HEK293 (cell line): ENCODE measurements at regions not wholly inside any gene's neighbourhood (a gene's known extent, or its start where the extent isn't known, plus 50 kb on each side); places are given as distances from the start of the nearest gene placed in this dataset.
A peak's percentile ranks its signal among the peaks of the same experiment; 100 is the strongest.

ENCODE experiments used
- CTCF ChIA-PET: fragments of 350-600 bp; formaldehyde crosslinking; extraction: SDS; loops from one replicate; lab custom pipeline; 2021; ENCODE audit warnings: antibody characterized with exemption; lab: Yijun Ruan, JAX
- POLR2A ChIA-PET: fragments of 300-600 bp; formaldehyde crosslinking; extraction: SDS; loops from one replicate; lab custom pipeline; 2020; ENCODE audit warnings: antibody characterized with exemption, inconsistent platforms; lab: Yijun Ruan, JAX
- H3K27ac ChIP-seq: fragments of 200-500 bp; sonication (Bioruptor generic); 2 replicates; pipeline ENCODE4 v1.5.1; 2014; ENCODE audit warnings: low read depth, low read length, control low read depth, inconsistent platforms; ENCODE audit errors: extremely low read depth
- H3K36me3 ChIP-seq, 2 experiments: fragments of 200-500 bp in 1 of 2; sonication (Bioruptor generic) in 1 of 2; 1 replicate in 1 of 2; 2 replicates in 1 of 2; pipeline ENCODE4 v1.5.1; 2014 to 2017; ENCODE audit warnings: inconsistent platforms in 2 of 2, low read length in 2 of 2; ENCODE audit not compliant: control insufficient read depth in 2 of 2, insufficient read depth in 1 of 2
- H3K4me1 ChIP-seq: fragments of 200-500 bp; sonication (Bioruptor generic); 2 replicates; pipeline ENCODE4 v1.5.1; 2014; ENCODE audit warnings: mild to moderate bottlenecking, low read length, inconsistent platforms; ENCODE audit not compliant: control insufficient read depth, insufficient read depth
- H3K4me3 ChIP-seq: 2 replicates; pipeline ENCODE4 v1.5.1; 2011; ENCODE audit warnings: low read depth, mild to moderate bottlenecking, control low read depth, low read length, moderate library complexity
- H3K9me3 ChIP-seq: fragments of 200-500 bp; sonication (Bioruptor generic); 2 replicates; pipeline ENCODE4 v1.5.1; 2014; ENCODE audit warnings: low read depth, low read length, inconsistent platforms; ENCODE audit not compliant: control insufficient read depth, insufficient read depth
- GLI2 ChIP-seq: fragments of 450-650 bp; formaldehyde crosslinking; IDR thresholded peaks from 2 replicates; pipeline ENCODE4; 2017; ENCODE audit warnings: missing biosample characterization, missing genetic modification characterization, low read depth, borderline replicate concordance
- GLI4 ChIP-seq: fragments of 450-650 bp; formaldehyde crosslinking; IDR thresholded peaks from 2 replicates; pipeline ENCODE4 v1.5.1; 2016; ENCODE audit warnings: missing biosample characterization, missing genetic modification characterization
- GLIS1 ChIP-seq: fragments of 450-650 bp; formaldehyde crosslinking; IDR thresholded peaks from 2 replicates; pipeline ENCODE4 v1.5.1; 2016; ENCODE audit warnings: missing biosample characterization, missing genetic modification characterization
- IKZF3 ChIP-seq: fragments of 450-650 bp; IDR thresholded peaks from 2 replicates; pipeline ENCODE4 v1.5.0; 2018; ENCODE audit warnings: missing biosample characterization, mild to moderate bottlenecking, missing genetic modification characterization, moderate library complexity
- MYNN ChIP-seq: fragments of 450-650 bp; formaldehyde crosslinking; IDR thresholded peaks from 2 replicates; pipeline ENCODE4 v1.5.1; 2016; ENCODE audit warnings: missing biosample characterization, missing genetic modification characterization, borderline replicate concordance
- OVOL3 ChIP-seq: fragments of 450-650 bp; formaldehyde crosslinking; IDR thresholded peaks from 2 replicates; pipeline ENCODE4 v1.5.1; 2016; ENCODE audit warnings: missing biosample characterization, missing genetic modification characterization
- PRDM1 ChIP-seq: fragments of 450-650 bp; formaldehyde crosslinking; IDR thresholded peaks from 2 replicates; pipeline ENCODE4; 2016; ENCODE audit warnings: missing biosample characterization, missing genetic modification characterization
- SALL2 ChIP-seq: fragments of 450-650 bp; formaldehyde crosslinking; IDR thresholded peaks from 2 replicates; pipeline ENCODE4 v1.5.0; 2017; ENCODE audit warnings: missing biosample characterization, mild to moderate bottlenecking, missing genetic modification characterization, borderline replicate concordance
- YY1 ChIP-seq: fragments of 450-650 bp; formaldehyde crosslinking; IDR thresholded peaks from 2 replicates; pipeline ENCODE4 v1.5.1; 2018; ENCODE audit warnings: missing biosample characterization, missing genetic modification characterization
- YY2 ChIP-seq: fragments of 450-650 bp; formaldehyde crosslinking; IDR thresholded peaks from 2 replicates; pipeline ENCODE4 v1.5.1; 2016; ENCODE audit warnings: missing biosample characterization, missing genetic modification characterization
- ZFP69B ChIP-seq: fragments of 450-650 bp; formaldehyde crosslinking; IDR thresholded peaks from 2 replicates; pipeline ENCODE4 v1.5.1; 2016; ENCODE audit warnings: missing biosample characterization, missing genetic modification characterization
- ZIC2 ChIP-seq: fragments of 450-650 bp; formaldehyde crosslinking; IDR thresholded peaks from 2 replicates; pipeline ENCODE4 v1.5.1; 2016; ENCODE audit warnings: missing biosample characterization, missing genetic modification characterization
- ZNF146 ChIP-seq: fragments of 450-650 bp; formaldehyde crosslinking; IDR thresholded peaks from 2 replicates; pipeline ENCODE4 v1.5.1; 2016; ENCODE audit warnings: missing biosample characterization, missing genetic modification characterization
- ZNF155 ChIP-seq: fragments of 450-650 bp; formaldehyde crosslinking; IDR thresholded peaks from 2 replicates; pipeline ENCODE4 v1.5.1; 2016; ENCODE audit warnings: missing biosample characterization, missing genetic modification characterization
- ZNF214 ChIP-seq: fragments of 450-650 bp; formaldehyde crosslinking; IDR thresholded peaks from 2 replicates; pipeline ENCODE4 v1.5.1; 2017; ENCODE audit warnings: missing biosample characterization, mild to moderate bottlenecking, missing genetic modification characterization, borderline replicate concordance
- ZNF514 ChIP-seq: fragments of 450-650 bp; formaldehyde crosslinking; IDR thresholded peaks from 2 replicates; pipeline ENCODE4 v1.5.1; 2016; ENCODE audit warnings: missing biosample characterization, missing genetic modification characterization
- ZNF518A ChIP-seq: fragments of 450-650 bp; formaldehyde crosslinking; conservative IDR thresholded peaks from 2 replicates; pipeline ENCODE4 v1.5.1; 2016; ENCODE audit warnings: low read depth, missing biosample characterization, missing genetic modification characterization
- ZNF585B ChIP-seq: fragments of 450-650 bp; formaldehyde crosslinking; IDR thresholded peaks from 2 replicates; pipeline ENCODE4 v1.5.1; 2016; ENCODE audit warnings: missing biosample characterization, missing genetic modification characterization
- ZNF610 ChIP-seq: fragments of 450-650 bp; formaldehyde crosslinking; IDR thresholded peaks from 2 replicates; pipeline ENCODE4 v1.5.1; 2016; ENCODE audit warnings: missing biosample characterization, missing genetic modification characterization, borderline replicate concordance
- ZNF654 ChIP-seq: fragments of 450-650 bp; formaldehyde crosslinking; IDR thresholded peaks from 2 replicates; pipeline ENCODE4 v1.5.1; 2016; ENCODE audit warnings: low read depth, missing biosample characterization, missing genetic modification characterization
- ZNF660 ChIP-seq: fragments of 450-650 bp; IDR thresholded peaks from 2 replicates; pipeline ENCODE4 v1.5.1; 2018; ENCODE audit warnings: missing biosample characterization, mild to moderate bottlenecking, missing genetic modification characterization

DNA sequence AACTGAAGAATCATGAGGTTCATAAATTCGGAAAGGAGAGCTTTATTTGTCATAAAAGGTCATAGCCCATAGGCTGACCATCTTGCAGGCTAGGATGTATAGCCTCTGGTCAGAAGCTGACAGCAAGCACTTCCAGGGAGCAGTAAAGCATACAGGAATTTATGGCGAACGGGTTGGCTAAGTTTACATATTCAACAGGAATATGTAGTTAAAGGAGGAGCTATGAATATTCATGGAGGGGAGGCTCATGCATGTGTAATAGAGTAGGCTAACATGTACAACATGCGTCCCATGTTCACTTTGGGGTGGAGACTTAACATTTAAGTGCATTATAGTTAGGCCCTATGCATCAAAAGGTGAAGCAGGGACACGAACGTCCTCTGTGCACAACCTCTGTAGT lies 1425.7 kb upstream of the TENM3 start:
- H3K4me1 ChIP-seq, result no peaks in the 10 kb centered on the region
- no peaks in the 10 kb centered on the region for H3K9me3 ChIP-seq
- no peaks in the 10 kb centered on the region for H3K36me3 ChIP-seq
- no peak for TF ChIP-seq ZNF214 (tag by site-specific recombination)
- TF ChIP-seq GLI4 (tag by site-specific recombination), result no peak
- no peak for TF ChIP-seq ZNF660 (tag by site-specific recombination)
- no peak for TF ChIP-seq YY2 (tag by site-specific recombination)
- no peak for TF ChIP-seq ZNF585B (tag by site-specific recombination)
- TF ChIP-seq OVOL3, result no peak
- TF ChIP-seq GLIS1, result no peak
- no peak for TF ChIP-seq MYNN (tag by site-specific recombination)
- no peak for TF ChIP-seq ZNF610
- TF ChIP-seq YY1, result no peak
- POLR2A ChIA-PET, result no interaction called here
- H3K27ac ChIP-seq, result no peak overlapping the region
- CTCF ChIA-PET, result no interaction called here
- H3K4me3 ChIP-seq, result no peak overlapping the region

GRCh38 chr4:180823108-180823507 lies 1420.1 kb upstream of the TENM3 start:
- ChIA-PET CTCF (no interaction called here), POLR2A (no interaction called here)
- Histone ChIP-seq H3K4me3 (no peak overlapping the region), H3K27ac (no peak overlapping the region), H3K4me1 (no peaks in the 10 kb centered on the region), H3K36me3 (no peaks in the 10 kb centered on the region), H3K9me3 (no peaks in the 10 kb centered on the region)
- TF ChIP-seq ZNF155 (no peak), IKZF3 (tag by site-specific recombination) (no peak)

DNA sequence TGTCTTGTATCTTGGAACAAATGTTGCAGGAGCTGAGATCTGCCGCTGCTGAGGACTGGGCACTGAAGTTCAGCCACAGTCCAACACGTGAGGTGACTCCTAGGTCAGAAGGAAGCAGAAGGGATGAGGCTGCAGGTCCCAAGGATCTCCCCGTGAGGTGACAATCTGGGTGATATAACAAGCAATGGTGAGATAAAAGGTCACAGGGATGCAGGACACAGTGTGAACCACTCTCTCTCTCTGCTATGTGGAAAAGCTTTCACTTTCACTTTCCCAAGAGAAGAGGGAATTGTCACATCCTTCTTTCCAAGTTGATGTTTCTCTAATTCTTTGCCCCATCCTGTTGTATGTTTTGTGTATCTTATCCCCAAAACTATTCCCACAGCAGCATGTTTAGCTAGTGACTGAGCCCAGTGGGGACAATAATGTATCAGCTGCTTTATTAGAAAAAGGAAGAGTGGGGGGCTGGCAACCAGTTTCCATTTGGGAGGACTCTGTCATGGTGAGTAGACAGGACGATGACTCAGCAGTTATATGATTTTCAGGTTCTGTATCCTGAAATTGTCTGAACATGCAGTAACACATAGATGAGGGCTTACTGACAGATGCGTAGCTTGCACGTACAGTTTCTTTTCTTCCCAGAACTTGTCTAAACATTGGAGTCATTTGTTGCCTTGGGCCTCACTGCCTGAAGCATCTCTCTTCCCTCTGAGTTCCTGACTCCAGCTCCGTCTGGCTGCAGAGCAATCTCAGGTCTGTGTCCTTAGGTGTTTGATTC lies 1415.8 kb upstream of the TENM3 start:
- H3K9me3 ChIP-seq, result no peaks in the 10 kb centered on the region
- H3K4me1 ChIP-seq, result no peaks in the 10 kb centered on the region
- no peak overlapping the region for H3K27ac ChIP-seq
- no peak overlapping the region for H3K4me3 ChIP-seq
- ChIA-PET POLR2A (no interaction called here), CTCF (interaction anchor here (0.6 to 2.6 kb wide), 8 partner anchors 12 to 743 kb away, joined by 3 to 7 read pairs (median 4); no protein-coding TSS in a partner anchor)
- TF ChIP-seq SALL2 (no peak), PRDM1 (peak; percentile 48; the same call in 1 of the 2 replicates)
- no peaks in the 10 kb centered on the region for H3K36me3 ChIP-seq

DNA sequence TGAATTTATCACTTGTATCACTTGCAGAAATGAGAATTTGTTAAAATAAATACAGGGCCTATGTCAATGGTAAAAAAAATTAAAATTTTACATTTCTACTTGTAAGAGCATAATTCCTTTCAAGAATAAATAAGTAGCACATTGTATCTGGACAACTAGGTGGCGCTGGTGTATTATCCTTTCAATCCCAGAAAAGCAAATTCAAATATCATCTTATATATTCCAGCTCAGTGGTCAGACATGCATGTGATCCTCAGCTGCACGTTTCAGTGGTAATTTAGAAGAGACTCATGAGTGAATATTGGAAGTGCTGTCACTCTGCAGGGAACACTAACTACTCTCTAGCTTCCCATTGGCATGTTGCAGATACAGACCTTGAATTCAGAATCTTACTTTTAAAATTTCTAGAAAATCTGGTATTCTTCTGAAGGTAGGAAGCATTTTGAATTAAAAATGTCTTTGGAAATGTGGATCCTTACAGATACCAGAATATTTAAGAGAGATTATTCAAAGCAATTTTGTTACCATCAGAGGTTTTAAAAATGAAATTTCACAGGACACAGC lies 1414.7 kb upstream of the TENM3 start:
- Histone ChIP-seq H3K27ac (no peak overlapping the region), H3K4me1 (no peaks in the 10 kb centered on the region), H3K4me3 (no peak overlapping the region), H3K9me3 (no peaks in the 10 kb centered on the region), H3K36me3 (no peaks in the 10 kb centered on the region)
- POLR2A ChIA-PET, result no interaction called here
- peak; percentile 59; the same call in 1 of the 2 replicates for TF ChIP-seq ZNF654 (tag by site-specific recombination)
- TF ChIP-seq ZFP69B (tag by site-specific recombination), result no peak
- CTCF ChIA-PET, result interaction anchor here (0.6 to 2.6 kb wide), 9 partner anchors 12 to 1464 kb away, joined by 3 to 9 read pairs (median 4); no protein-coding TSS in a partner anchor

GRCh38 chr4:180832073-180832472 lies 1411.1 kb upstream of the TENM3 start:
- Histone ChIP-seq H3K36me3 (no peaks in the 10 kb centered on the region), H3K4me3 (no peak overlapping the region), H3K27ac (no peak overlapping the region), H3K9me3 (no peaks in the 10 kb centered on the region), H3K4me1 (no peaks in the 10 kb centered on the region)
- ChIA-PET POLR2A (no interaction called here), CTCF (interaction anchor here (1.2 kb wide), 1 partner anchor 122 kb away, joined by 3 read pairs; no protein-coding TSS in a partner anchor)
- TF ChIP-seq GLI2 (tag by site-specific recombination) (no peak), ZNF518A (tag by site-specific recombination) (no peak), GLIS1 (no peak), ZNF514 (tag by site-specific recombination) (no peak), ZNF146 (tag by site-specific recombination) (no peak), ZIC2 (no peak)
